MM.1S (cell line): ENCODE measurements at regions not wholly inside any gene's neighbourhood (a gene's known extent, or its start where the extent isn't known, plus 50 kb on each side); places are given as distances from the start of the nearest gene placed in this dataset.

Experiments used
- DNase-seq: peaks from one replicate; pipeline ENCODE4 v3.0.0-alpha.2; 2015
- H2AFZ ChIP-seq: fragments of 300-600 bp; sonication (generic); 2 replicates; pipeline ENCODE4 v1.6.0; 2016; ENCODE audit warnings: antibody characterized with exemption, low read length
- H3F3A ChIP-seq: fragments of 300-600 bp; sonication (generic); 2 replicates; pipeline ENCODE4 v1.6.1; 2016; ENCODE audit warnings: mild to moderate bottlenecking, antibody characterized with exemption, low read length, moderate library complexity, mixed read lengths; ENCODE audit not compliant: insufficient read depth
- H3K27ac ChIP-seq: fragments of 300-600 bp; sonication (generic); 2 replicates; pipeline ENCODE4 v1.5.1; 2016; ENCODE audit warnings: mild to moderate bottlenecking, low read length
- H3K27me3 ChIP-seq: fragments of 300-600 bp; sonication (generic); replicated peaks from 2 replicates; pipeline ENCODE4 v1.6.0; 2016; ENCODE audit warnings: low read length; ENCODE audit not compliant: insufficient read depth
- H3K36me3 ChIP-seq: fragments of 300-600 bp; sonication (generic); replicated peaks from 2 replicates; pipeline ENCODE4 v1.6.1; 2016; ENCODE audit warnings: mild to moderate bottlenecking, low read length, mixed read lengths; ENCODE audit not compliant: insufficient read depth
- H3K4me1 ChIP-seq: fragments of 300-600 bp; sonication (generic); 2 replicates; pipeline ENCODE4 v1.6.1; 2016; ENCODE audit warnings: low read length, mixed read lengths
- H3K4me2 ChIP-seq: fragments of 300-600 bp; sonication (generic); 2 replicates; pipeline ENCODE4 v1.6.0; 2016; ENCODE audit warnings: low read depth, low read length
- H3K4me3 ChIP-seq: fragments of 300-600 bp; sonication (generic); 2 replicates; pipeline ENCODE4 v1.5.1; 2016; ENCODE audit warnings: low read length, mixed read lengths
- H3K79me2 ChIP-seq: fragments of 300-600 bp; sonication (generic); 2 replicates; pipeline ENCODE4 v1.6.1; 2016; ENCODE audit warnings: mixed run types, low read length, mixed read lengths
- H3K9ac ChIP-seq: fragments of 300-600 bp; sonication (generic); 2 replicates; pipeline ENCODE4 v1.6.1; 2016; ENCODE audit warnings: low read length, mixed read lengths
- H3K9me2 ChIP-seq: fragments of 300-600 bp; sonication (generic); replicated peaks from 2 replicates; pipeline ENCODE4 v1.6.1; 2016; ENCODE audit warnings: mild to moderate bottlenecking, low read length, mixed read lengths; ENCODE audit not compliant: insufficient read depth
- H3K9me3 ChIP-seq: fragments of 300-600 bp; sonication (generic); replicated peaks from 2 replicates; pipeline ENCODE4 v1.6.1; 2016; ENCODE audit warnings: mild to moderate bottlenecking, low read length, mixed read lengths; ENCODE audit not compliant: insufficient read depth
- H4K20me1 ChIP-seq: fragments of 300-600 bp; sonication (generic); 2 replicates; pipeline ENCODE4 v1.6.1; 2016; ENCODE audit warnings: mild to moderate bottlenecking, low read length, moderate library complexity, mixed read lengths; ENCODE audit not compliant: insufficient read depth
- EZH2 ChIP-seq: fragments of 300-600 bp; sonication (generic); optimal IDR thresholded peaks from 2 replicates; pipeline ENCODE3; 2017; ENCODE audit warnings: low read depth, mild to moderate bottlenecking, antibody characterized with exemption, low read length, mixed read lengths
- EZH2phosphoT487 ChIP-seq: fragments of 300-600 bp; sonication (generic); IDR thresholded peaks from 2 replicates; pipeline ENCODE4 v1.6.1; 2018; ENCODE audit warnings: antibody characterized with exemption, low read length
- TF ChIP-seq, protein P1 (sequence below): fragments of 300-600 bp; sonication (generic); IDR thresholded peaks from 2 replicates; pipeline ENCODE4 v1.5.1; 2016; ENCODE audit warnings: antibody characterized with exemption, low read length, mixed read lengths

DNA sequence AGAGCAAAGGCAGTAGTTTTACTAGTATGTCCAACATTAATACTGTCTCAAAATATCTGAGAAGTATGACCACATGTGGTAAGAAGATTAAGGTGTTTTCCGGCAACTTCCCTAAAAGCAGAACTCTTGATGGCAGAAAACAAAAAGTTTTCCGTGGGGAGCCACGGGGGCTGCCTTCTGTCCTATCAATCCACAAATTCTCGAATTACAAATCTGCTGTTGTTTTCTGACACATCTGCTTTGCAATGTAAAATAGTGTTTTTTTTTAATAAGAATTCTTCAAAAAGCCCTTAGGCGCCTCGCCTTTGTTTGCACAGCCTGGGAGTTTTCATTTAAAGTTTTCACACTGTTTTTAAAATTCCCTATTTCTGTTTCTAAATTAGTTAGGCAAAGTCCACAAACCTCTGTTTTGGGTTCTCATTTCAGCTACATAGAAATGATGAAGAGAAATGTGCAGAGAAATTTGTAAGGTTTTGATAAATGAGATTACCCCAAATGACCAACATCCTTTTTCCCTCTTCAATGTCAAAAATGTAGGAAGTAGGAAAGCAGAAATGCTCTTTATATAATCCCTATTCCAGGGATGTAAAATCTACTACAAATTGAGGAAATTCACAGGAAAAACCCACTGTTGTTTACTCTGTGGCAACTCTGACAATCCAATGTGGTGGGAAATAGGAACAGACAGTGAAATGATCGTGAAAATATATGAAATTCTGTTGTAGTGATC, 385.8 kb downstream of the ZEB2 start:
- Histone ChIP-seq H3K9me2 (no peaks in the 10 kb centered on the region), H3K27me3 (no peaks in the 10 kb centered on the region), H3K9ac (no peak overlapping the region), H3K4me1 (no peaks in the 10 kb centered on the region), H3K79me2 (no peaks in the 10 kb centered on the region), H2AFZ (no peak overlapping the region), H4K20me1 (no peaks in the 10 kb centered on the region), H3K4me3 (no peak overlapping the region), H3K36me3 (no peaks in the 10 kb centered on the region), H3K27ac (no peak overlapping the region), H3K9me3 (no peaks in the 10 kb centered on the region), H3F3A (no peaks in the 10 kb centered on the region), H3K4me2 (no peak overlapping the region)
- TF ChIP-seq, protein P1, sequence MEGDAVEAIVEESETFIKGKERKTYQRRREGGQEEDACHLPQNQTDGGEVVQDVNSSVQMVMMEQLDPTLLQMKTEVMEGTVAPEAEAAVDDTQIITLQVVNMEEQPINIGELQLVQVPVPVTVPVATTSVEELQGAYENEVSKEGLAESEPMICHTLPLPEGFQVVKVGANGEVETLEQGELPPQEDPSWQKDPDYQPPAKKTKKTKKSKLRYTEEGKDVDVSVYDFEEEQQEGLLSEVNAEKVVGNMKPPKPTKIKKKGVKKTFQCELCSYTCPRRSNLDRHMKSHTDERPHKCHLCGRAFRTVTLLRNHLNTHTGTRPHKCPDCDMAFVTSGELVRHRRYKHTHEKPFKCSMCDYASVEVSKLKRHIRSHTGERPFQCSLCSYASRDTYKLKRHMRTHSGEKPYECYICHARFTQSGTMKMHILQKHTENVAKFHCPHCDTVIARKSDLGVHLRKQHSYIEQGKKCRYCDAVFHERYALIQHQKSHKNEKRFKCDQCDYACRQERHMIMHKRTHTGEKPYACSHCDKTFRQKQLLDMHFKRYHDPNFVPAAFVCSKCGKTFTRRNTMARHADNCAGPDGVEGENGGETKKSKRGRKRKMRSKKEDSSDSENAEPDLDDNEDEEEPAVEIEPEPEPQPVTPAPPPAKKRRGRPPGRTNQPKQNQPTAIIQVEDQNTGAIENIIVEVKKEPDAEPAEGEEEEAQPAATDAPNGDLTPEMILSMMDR, result no peak
- TF ChIP-seq EZH2 (no peak), EZH2phosphoT487 (no peak)
- no peak for DNase-seq

DNA sequence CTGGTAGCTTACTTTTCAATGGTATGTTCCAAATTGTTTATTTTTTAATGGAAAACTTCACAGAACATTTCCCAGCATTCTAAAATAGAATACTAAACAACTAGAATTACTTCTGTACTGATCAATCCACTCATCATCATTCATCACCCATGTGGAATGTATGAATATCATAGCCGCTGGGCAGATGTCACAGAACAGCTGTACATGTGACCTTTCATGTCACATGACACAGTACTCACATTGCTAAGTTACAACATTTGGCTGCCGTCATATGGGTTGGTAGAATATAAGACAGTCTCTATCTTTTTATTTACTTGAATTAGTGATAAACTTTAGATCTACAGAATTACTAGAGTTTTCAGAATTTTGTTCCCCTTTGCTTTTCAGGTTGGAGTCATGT, 387.6 kb downstream of the ZEB2 start:
- no peaks in the 10 kb centered on the region for H3K4me1 ChIP-seq
- no peak overlapping the region for H3K27ac ChIP-seq
- no peak overlapping the region for H3K4me3 ChIP-seq
- no peaks in the 10 kb centered on the region for H3K36me3 ChIP-seq
- TF ChIP-seq EZH2phosphoT487, result no peak
- TF ChIP-seq, protein P1, result no peak
- no peak for TF ChIP-seq EZH2
- no peak for DNase-seq
- no peaks in the 10 kb centered on the region for H4K20me1 ChIP-seq
- no peak overlapping the region for H2AFZ ChIP-seq
- H3K4me2 ChIP-seq, result no peak overlapping the region
- no peaks in the 10 kb centered on the region for H3K9me3 ChIP-seq
- no peaks in the 10 kb centered on the region for H3K27me3 ChIP-seq
- no peak overlapping the region for H3K9ac ChIP-seq
- H3K9me2 ChIP-seq, result no peaks in the 10 kb centered on the region
- no peaks in the 10 kb centered on the region for H3F3A ChIP-seq
- H3K79me2 ChIP-seq, result no peaks in the 10 kb centered on the region

DNA sequence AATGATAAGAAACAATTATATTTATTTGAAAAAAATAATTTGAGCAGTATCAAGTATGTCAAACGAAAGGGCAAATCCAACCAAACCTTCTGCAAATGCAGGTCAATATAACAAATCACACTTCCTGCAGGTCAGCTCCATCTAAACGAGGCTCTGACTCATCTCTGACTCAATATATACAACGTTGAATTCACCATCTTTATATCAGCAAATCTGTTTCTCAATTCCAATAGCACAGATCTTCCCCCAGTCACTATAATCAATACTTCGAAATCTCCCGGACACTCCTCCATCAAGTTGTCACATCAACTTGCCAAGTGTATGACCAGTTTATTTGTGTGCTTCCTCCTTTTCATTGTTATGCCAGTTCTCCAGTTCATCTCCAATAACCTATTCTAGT, 388.9 kb downstream of the ZEB2 start:
- H3F3A ChIP-seq, result no peaks in the 10 kb centered on the region
- TF ChIP-seq EZH2phosphoT487 (no peak), EZH2 (no peak)
- TF ChIP-seq, protein P1, result no peak
- no peak overlapping the region for H2AFZ ChIP-seq
- H3K27me3 ChIP-seq, result no peaks in the 10 kb centered on the region
- no peaks in the 10 kb centered on the region for H3K36me3 ChIP-seq
- no peak overlapping the region for H3K9ac ChIP-seq
- H3K4me3 ChIP-seq, result no peak overlapping the region
- no peaks in the 10 kb centered on the region for H3K79me2 ChIP-seq
- no peak overlapping the region for H3K4me2 ChIP-seq
- DNase-seq, result no peak
- H3K9me3 ChIP-seq, result no peaks in the 10 kb centered on the region
- no peaks in the 10 kb centered on the region for H3K4me1 ChIP-seq
- H4K20me1 ChIP-seq, result no peaks in the 10 kb centered on the region
- no peaks in the 10 kb centered on the region for H3K9me2 ChIP-seq
- H3K27ac ChIP-seq, result no peak overlapping the region
